Activated CD8-positive, alpha-beta memory T cell treated with anti-CD3 and anti-CD28 coated beads, Interleukin-2, amount 50 U/mL, for 1 hour (primary cell): ENCODE measurements at regions not wholly inside any gene's neighbourhood (a gene's known extent, or its start where the extent isn't known, plus 50 kb on each side); places are given as distances from the start of the nearest gene placed in this dataset.

ENCODE experiments used
- DNase-seq: peaks from one replicate; pipeline ENCODE4 v3.0.0-alpha.2; 2020; ENCODE audit errors: extremely low read depth

- no peak for DNase-seq
Measured at GRCh38 chr1:36644556-36644955, 161.8 kb upstream of the CSF3R start.

- no peak for DNase-seq
Measured at GRCh38 chr1:36643371-36644270, 160.9 kb upstream of the CSF3R start.

GRCh38 chr1:36642802-36643201, 160.1 kb upstream of the CSF3R start:
- DNase-seq, result no peak

GRCh38 chr1:36641776-36642175, 159.1 kb upstream of the CSF3R start:
- no peak for DNase-seq

- DNase-seq, result no peak
Measured at GRCh38 chr1:36639461-36639860, 156.7 kb upstream of the CSF3R start.

- DNase-seq, result no peak
Measured at GRCh38 chr1:36638268-36638667, 155.6 kb upstream of the CSF3R start.

GRCh38 chr1:36636206-36636605, 153.5 kb upstream of the CSF3R start:
- DNase-seq, result no peak

- no peak for DNase-seq
Measured at GRCh38 chr1:36635284-36635683, 152.6 kb upstream of the CSF3R start.

- no peak for DNase-seq
Measured at GRCh38 chr1:36628804-36629203, 146.1 kb upstream of the CSF3R start.

- no peak for DNase-seq
Measured at GRCh38 chr1:36626435-36626834, 143.7 kb upstream of the CSF3R start.

GRCh38 chr1:36625935-36626310, 143.2 kb upstream of the CSF3R start:
- no peak for DNase-seq

GRCh38 chr1:36625253-36625934, 142.7 kb upstream of the CSF3R start:
- no peak for DNase-seq

- no peak for DNase-seq
Measured at GRCh38 chr1:36624466-36624865, 141.8 kb upstream of the CSF3R start.

GRCh38 chr1:36622741-36623648, 140.3 kb upstream of the CSF3R start:
- DNase-seq, result no peak

- DNase-seq, result no peak
Measured at GRCh38 chr1:36621531-36621930, 138.8 kb upstream of the CSF3R start.

- DNase-seq, result no peak
Measured at GRCh38 chr1:36620142-36620541, 137.4 kb upstream of the CSF3R start.

- DNase-seq, result no peak
Measured at GRCh38 chr1:36614991-36615390, 132.3 kb upstream of the CSF3R start.

- DNase-seq, result no peak
Measured at GRCh38 chr1:36614571-36614970, 131.9 kb upstream of the CSF3R start.

GRCh38 chr1:36613721-36614120, 131.0 kb upstream of the CSF3R start:
- DNase-seq, result no peak

GRCh38 chr1:36612881-36613280, 130.2 kb upstream of the CSF3R start:
- no peak for DNase-seq

- DNase-seq, result no peak
Measured at GRCh38 chr1:36612121-36612520, 129.4 kb upstream of the CSF3R start.
